ENCODE measurements at regions not wholly inside any gene's neighbourhood (a gene's known extent, or its start where the extent isn't known, plus 50 kb on each side); places are given as distances from the start of the nearest gene placed in this dataset.

DNA sequence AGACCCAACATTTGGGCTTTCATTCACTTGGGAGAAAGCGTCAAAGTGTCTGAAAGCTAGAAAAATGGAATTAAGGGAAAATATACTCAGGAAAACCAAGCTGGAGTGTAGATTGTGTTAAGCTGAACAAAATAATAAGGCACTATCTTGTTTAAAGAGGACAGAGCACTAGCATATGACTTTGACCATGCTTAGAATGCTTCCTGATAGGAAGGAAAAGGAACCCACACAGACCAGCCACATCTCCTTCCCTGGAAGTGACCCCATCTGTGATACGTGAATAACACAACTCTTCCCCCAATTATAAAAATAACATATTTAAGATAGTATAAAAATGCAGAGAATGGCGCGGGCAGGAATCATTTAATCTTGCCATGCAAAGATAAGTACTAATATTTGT is 94.7 kb upstream of the BCL2L14 start:
- intact Hi-C loops (cut with DNase I), result no loop called here
- Histone ChIP-seq H3K4me3 (no peak overlapping the region), H3K36me3 (no peaks in the 10 kb centered on the region), H3K4me1 (no peaks in the 10 kb centered on the region), H3K27me3 (no peaks in the 10 kb centered on the region), H3K27ac (no peak overlapping the region), H3K9me3 (no peaks in the 10 kb centered on the region)
- TF ChIP-seq, protein P1, sequence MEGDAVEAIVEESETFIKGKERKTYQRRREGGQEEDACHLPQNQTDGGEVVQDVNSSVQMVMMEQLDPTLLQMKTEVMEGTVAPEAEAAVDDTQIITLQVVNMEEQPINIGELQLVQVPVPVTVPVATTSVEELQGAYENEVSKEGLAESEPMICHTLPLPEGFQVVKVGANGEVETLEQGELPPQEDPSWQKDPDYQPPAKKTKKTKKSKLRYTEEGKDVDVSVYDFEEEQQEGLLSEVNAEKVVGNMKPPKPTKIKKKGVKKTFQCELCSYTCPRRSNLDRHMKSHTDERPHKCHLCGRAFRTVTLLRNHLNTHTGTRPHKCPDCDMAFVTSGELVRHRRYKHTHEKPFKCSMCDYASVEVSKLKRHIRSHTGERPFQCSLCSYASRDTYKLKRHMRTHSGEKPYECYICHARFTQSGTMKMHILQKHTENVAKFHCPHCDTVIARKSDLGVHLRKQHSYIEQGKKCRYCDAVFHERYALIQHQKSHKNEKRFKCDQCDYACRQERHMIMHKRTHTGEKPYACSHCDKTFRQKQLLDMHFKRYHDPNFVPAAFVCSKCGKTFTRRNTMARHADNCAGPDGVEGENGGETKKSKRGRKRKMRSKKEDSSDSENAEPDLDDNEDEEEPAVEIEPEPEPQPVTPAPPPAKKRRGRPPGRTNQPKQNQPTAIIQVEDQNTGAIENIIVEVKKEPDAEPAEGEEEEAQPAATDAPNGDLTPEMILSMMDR (IDR thresholded peaks at IDR 0.05), result no peak
- DNase-seq (no peak), ATAC-seq (no peak)

DNA sequence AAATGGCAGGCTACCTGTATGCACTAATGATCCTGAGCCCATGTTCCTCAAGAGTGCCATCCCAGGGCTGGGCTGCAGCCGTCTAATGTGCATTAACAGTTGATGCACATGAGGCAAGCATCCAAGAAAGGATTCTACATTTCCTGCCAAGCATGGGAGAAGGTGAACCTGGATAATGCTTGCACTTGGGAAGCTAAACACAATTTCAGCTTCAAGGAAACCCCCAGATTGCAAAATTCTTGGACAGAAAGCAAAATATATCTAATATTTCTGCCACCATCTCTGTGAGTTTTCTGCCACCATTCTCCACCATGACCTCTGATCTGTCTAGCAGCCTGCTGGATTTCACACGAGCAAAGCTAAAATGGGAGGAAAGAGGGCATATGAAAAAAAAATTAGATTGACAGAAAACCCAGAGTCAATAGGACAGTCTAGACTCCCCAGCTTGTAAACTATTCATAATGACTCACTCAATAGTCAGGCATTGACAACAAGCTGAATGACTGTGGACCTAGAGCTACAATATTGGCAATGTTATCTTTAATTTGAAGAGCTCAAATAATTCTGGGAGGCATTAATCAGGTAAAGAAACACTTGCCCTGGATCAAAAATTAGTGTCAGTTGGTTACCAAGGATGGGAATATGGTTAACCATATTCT is 91.9 kb upstream of the BCL2L14 start:
- no peaks in the 10 kb centered on the region for H3K9me3 ChIP-seq
- H3K27ac ChIP-seq, result no peak overlapping the region
- H3K4me3 ChIP-seq, result no peak overlapping the region
- ATAC-seq (no peak), DNase-seq (no peak)
- H3K27me3 ChIP-seq, result no peaks in the 10 kb centered on the region
- H3K36me3 ChIP-seq, result no peaks in the 10 kb centered on the region
- H3K4me1 ChIP-seq, result no peaks in the 10 kb centered on the region
- TF ChIP-seq, protein P1 (IDR thresholded peaks at IDR 0.05), result no peak
- intact Hi-C loops (cut with DNase I), result no loop called here

DNA sequence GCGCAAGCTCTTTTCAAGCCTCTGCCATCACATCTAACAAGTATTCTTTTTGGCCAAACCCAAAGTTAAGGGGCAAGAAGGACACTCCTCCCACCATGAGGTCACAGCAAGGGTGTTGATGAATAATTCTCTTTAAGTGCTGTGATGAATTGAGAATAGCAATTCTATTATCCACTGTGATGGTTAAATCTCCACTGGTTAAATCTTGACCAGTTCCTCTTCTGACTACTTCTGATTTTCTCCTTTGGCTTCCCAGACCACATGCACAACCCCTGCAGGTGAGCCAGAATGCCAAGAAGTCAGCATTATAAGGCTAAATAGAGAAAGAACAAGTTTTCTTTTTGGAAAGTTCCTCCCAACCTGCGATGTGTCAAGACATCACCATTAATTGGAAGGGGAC is 90.6 kb upstream of the BCL2L14 start:
- Histone ChIP-seq H3K4me3 (no peak overlapping the region), H3K27ac (no peak overlapping the region), H3K27me3 (no peaks in the 10 kb centered on the region), H3K9me3 (no peaks in the 10 kb centered on the region), H3K36me3 (no peaks in the 10 kb centered on the region), H3K4me1 (no peaks in the 10 kb centered on the region)
- TF ChIP-seq, protein P1 (IDR thresholded peaks at IDR 0.05), result no peak
- intact Hi-C loops (cut with DNase I), result no loop called here
- ATAC-seq (no peak), DNase-seq (no peak)

DNA sequence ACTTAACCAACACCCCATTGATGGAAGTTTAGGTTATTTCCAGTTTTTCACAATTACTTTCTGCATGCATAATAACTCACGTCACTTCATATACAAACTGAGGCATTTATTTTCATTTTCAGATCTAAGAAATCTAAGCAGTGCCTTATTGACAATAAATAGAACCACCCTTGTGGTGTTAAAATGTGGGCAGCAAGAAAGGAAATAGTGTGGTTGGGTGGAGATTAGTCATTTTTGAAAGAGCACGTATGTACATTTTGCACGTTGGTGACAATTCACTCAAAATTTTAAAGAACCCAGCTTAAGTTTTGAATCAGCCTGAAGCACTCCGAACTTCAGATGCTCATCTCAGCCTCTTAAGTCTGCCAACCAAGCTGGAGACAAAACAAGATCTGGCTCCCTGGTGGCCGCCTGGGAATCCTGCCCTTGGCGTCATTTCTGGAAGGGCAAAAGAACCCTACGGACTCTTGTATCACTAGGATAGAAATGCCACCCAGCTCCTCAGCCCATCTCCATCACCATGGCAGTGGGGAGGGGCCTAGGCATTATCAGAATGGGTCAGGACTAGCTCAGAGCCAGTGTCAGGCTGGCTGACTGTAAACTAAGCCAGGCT is 89.5 kb upstream of the BCL2L14 start:
- ATAC-seq (no peak), DNase-seq (no peak)
- intact Hi-C loops (cut with DNase I), result no loop called here
- TF ChIP-seq, protein P1 (IDR thresholded peaks at IDR 0.05), result no peak
- Histone ChIP-seq H3K9me3 (no peaks in the 10 kb centered on the region), H3K27ac (no peak overlapping the region), H3K4me1 (no peaks in the 10 kb centered on the region), H3K36me3 (no peaks in the 10 kb centered on the region), H3K4me3 (no peak overlapping the region), H3K27me3 (no peaks in the 10 kb centered on the region)

DNA sequence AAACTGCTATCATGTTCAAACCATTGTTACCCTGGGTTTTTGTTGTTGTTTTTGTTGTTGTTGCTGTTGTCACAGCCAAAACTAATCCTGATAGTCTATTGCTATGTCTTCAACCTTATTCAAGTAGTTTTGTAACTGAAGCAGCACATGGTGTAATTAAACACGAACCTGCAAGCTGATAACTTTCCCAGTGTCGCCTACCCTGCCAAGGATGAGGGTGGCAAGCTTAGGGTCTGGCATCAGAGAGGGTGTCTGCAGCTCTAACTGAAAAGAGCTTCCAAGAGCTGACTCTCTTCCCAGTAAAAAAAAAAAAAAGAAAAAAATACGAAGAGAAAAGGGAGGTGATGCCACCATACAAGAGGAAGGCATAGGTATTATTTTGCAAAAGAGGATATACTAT is 86.3 kb upstream of the BCL2L14 start:
- Histone ChIP-seq H3K9me3 (no peaks in the 10 kb centered on the region), H3K27me3 (no peaks in the 10 kb centered on the region), H3K4me1 (no peaks in the 10 kb centered on the region), H3K4me3 (no peak overlapping the region), H3K36me3 (no peaks in the 10 kb centered on the region), H3K27ac (no peak overlapping the region)
- intact Hi-C loops (cut with DNase I), result no loop called here
- ATAC-seq (no peak), DNase-seq (no peak)
- TF ChIP-seq, protein P1 (IDR thresholded peaks at IDR 0.05), result no peak
